Esophagus muscularis mucosa (tissue), 3 donors: ENCODE measurements at regions not wholly inside any gene's neighbourhood (a gene's known extent, or its start where the extent isn't known, plus 50 kb on each side); places are given as distances from the start of the nearest gene placed in this dataset.

Experiments used
- CTCF ChIP-seq, 3 experiments: fragments of 200-600 bp in 2 of 3; fragments of 450-650 bp in 1 of 3; sonication (generic) in 2 of 3; IDR thresholded peaks; one replicate each; pipeline ENCODE4 v1.5.1; 2017 to 2019; ENCODE audit warnings: antibody characterized with exemption in 3 of 3, mild to moderate bottlenecking in 2 of 3, moderate library complexity in 1 of 3
- POLR2A ChIP-seq: fragments of 450-650 bp; IDR thresholded peaks from one replicate; pipeline ENCODE4 v1.6.1; 2017; ENCODE audit warnings: antibody characterized with exemption, moderate library complexity, mild to moderate bottlenecking, low read depth

- TF ChIP-seq CTCF (IDR thresholded peaks at IDR 0.05) (no peak), POLR2A (no peak)
Observed at GRCh38 chr18:68429841-68430240, 285.1 kb downstream of the TMX3 start.
